H1 (cell line): ENCODE measurements at regions not wholly inside any gene's neighbourhood (a gene's known extent, or its start where the extent isn't known, plus 50 kb on each side); places are given as distances from the start of the nearest gene placed in this dataset.

Experiments
- CTCF ChIA-PET: fragments of 300-600 bp; sonication (Branson Sonifier 250); formaldehyde crosslinking; loops from one replicate; lab custom pipeline; 2021; ENCODE audit not compliant: partially characterized antibody; lab: Charles Lee
- POLR2A ChIA-PET: fragments of 300-600 bp; sonication (Branson Sonifier 250); formaldehyde crosslinking; loops from one replicate; lab custom pipeline; 2021; ENCODE audit warnings: inconsistent platforms; ENCODE audit not compliant: partially characterized antibody; lab: Charles Lee
- DNase-seq, 2 experiments: peaks; one replicate each; pipeline versions ENCODE4 v3.0.0 to v3.0.0-alpha.2; 2010 to 2022; ENCODE audit warnings: low spot score in 2 of 2, low read depth in 1 of 2, mixed read lengths in 1 of 2
- FAIRE-seq: peaks from 2 replicates; lab custom pipeline; 2011; peaks lifted over from hg19 to GRCh38; lab: Jason Lieb, UNC
- H2AFZ ChIP-seq: 2 replicates; pipeline ENCODE4 v1.8.1; 2012; ENCODE audit warnings: low read length, inconsistent platforms
- H2AK5ac ChIP-seq: 2 replicates; pipeline ENCODE4 v1.6.1; 2013; ENCODE audit warnings: low read depth, low read length
- H2BK120ac ChIP-seq: replicated peaks from 2 replicates; pipeline ENCODE3; 2013; ENCODE audit warnings: low read depth, low read length, inconsistent platforms
- H2BK12ac ChIP-seq: 2 replicates; pipeline ENCODE4 v1.6.1; 2013; ENCODE audit warnings: low read depth, low read length
- H2BK15ac ChIP-seq: 2 replicates; pipeline ENCODE4 v1.6.1; 2013; ENCODE audit warnings: low read length
- H2BK20ac ChIP-seq: 2 replicates; pipeline ENCODE4 v1.6.1; 2013; ENCODE audit warnings: low read length
- H2BK5ac ChIP-seq: 2 replicates; pipeline ENCODE4 v1.6.1; 2013; ENCODE audit warnings: low read depth, low read length
- H3K14ac ChIP-seq: 2 replicates; pipeline ENCODE4 v1.6.1; 2013; ENCODE audit warnings: inconsistent platforms; ENCODE audit not compliant: insufficient read length
- H3K18ac ChIP-seq: 2 replicates; pipeline ENCODE4 v1.6.1; 2013; ENCODE audit warnings: low read length; ENCODE audit errors: extremely low read depth
- H3K23ac ChIP-seq: 2 replicates; pipeline ENCODE4 v1.6.1; 2013; ENCODE audit warnings: inconsistent platforms; ENCODE audit not compliant: insufficient read length
- H3K23me2 ChIP-seq: 2 replicates; pipeline ENCODE4 v1.6.1; 2013; ENCODE audit warnings: low read depth, low read length
- H3K27ac ChIP-seq: 2 replicates; pipeline ENCODE4 v1.6.1; 2011; ENCODE audit warnings: low read depth, low read length, inconsistent platforms
- H3K27me3 ChIP-seq, 4 experiments: replicated peaks in 1 of 4; 1 replicate in 1 of 4; 2 replicates in 3 of 4; pipeline versions ENCODE4 v1.6.1 to v1.8.1; 2011 to 2013; ENCODE audit warnings: low read length in 3 of 4, mild to moderate bottlenecking in 3 of 4, inconsistent platforms in 2 of 4, mixed read lengths in 2 of 4, moderate library complexity in 1 of 4; ENCODE audit not compliant: control insufficient read depth in 3 of 4, insufficient read depth in 3 of 4; ENCODE audit errors: extremely low read depth in 1 of 4
- H3K36me3 ChIP-seq, 4 experiments: 2 replicates each; pipeline versions ENCODE4 v1.6.1 to v1.8.1; 2011 to 2013; ENCODE audit warnings: mild to moderate bottlenecking in 4 of 4, low read length in 3 of 4, moderate library complexity in 2 of 4, control low read depth in 1 of 4, inconsistent platforms in 1 of 4; ENCODE audit not compliant: insufficient read depth in 4 of 4, control insufficient read depth in 2 of 4
- H3K4ac ChIP-seq: replicated peaks from 2 replicates; pipeline ENCODE3; 2013; ENCODE audit warnings: low read length, low read depth, mixed read lengths, inconsistent platforms; ENCODE audit not compliant: insufficient read length
- H3K4me1 ChIP-seq, 4 experiments: replicated peaks in 1 of 4; 1 replicate in 1 of 4; 2 replicates in 3 of 4; pipeline versions ENCODE4 v1.6.1 to v1.8.1; 2011 to 2013; ENCODE audit warnings: low read length in 3 of 4, inconsistent platforms in 2 of 4, mixed read lengths in 1 of 4; ENCODE audit not compliant: insufficient read depth in 4 of 4, control insufficient read depth in 3 of 4
- H3K4me2 ChIP-seq, 2 experiments: 2 replicates each; pipeline versions ENCODE4 v1.6.1 to v1.8.1; 2011 to 2013; ENCODE audit warnings: low read depth in 2 of 2, low read length in 2 of 2, control low read depth in 1 of 2, inconsistent platforms in 1 of 2, mild to moderate bottlenecking in 1 of 2; ENCODE audit not compliant: insufficient read depth in 1 of 2
- H3K4me3 ChIP-seq, 4 experiments: fragments of 200-600, 300-600 bp in 1 of 4; sonication (generic), shearing (Covaris generic), sonication (Bioruptor Twin) in 1 of 4; 2 replicates each; pipeline versions ENCODE4 v1.5.1 to v1.8.1; 2011 to 2016; ENCODE audit warnings: low read length in 4 of 4, low read depth in 3 of 4, control low read depth in 2 of 4, inconsistent platforms in 2 of 4, mild to moderate bottlenecking in 2 of 4, mixed read lengths in 1 of 4, moderate library complexity in 1 of 4; ENCODE audit not compliant: insufficient read depth in 2 of 4; ENCODE audit errors: extremely low read depth in 1 of 4
- H3K56ac ChIP-seq: replicated peaks from 2 replicates; pipeline ENCODE3; 2013; ENCODE audit warnings: low read depth, mild to moderate bottlenecking, mixed read lengths, low read length, inconsistent platforms; ENCODE audit not compliant: insufficient read length
- H3K79me1 ChIP-seq: 2 replicates; pipeline ENCODE4 v1.6.1; 2013; ENCODE audit warnings: low read depth, low read length, control low read depth
- H3K79me2 ChIP-seq, 2 experiments: 2 replicates each; pipeline versions ENCODE4 v1.6.1 to v1.8.1; 2012 to 2013; ENCODE audit warnings: low read length in 2 of 2, mild to moderate bottlenecking in 2 of 2, inconsistent platforms in 1 of 2; ENCODE audit not compliant: insufficient read depth in 2 of 2, control insufficient read depth in 1 of 2
- H3K9ac ChIP-seq, 4 experiments: replicated peaks in 1 of 4; 1 replicate in 1 of 4; 2 replicates in 3 of 4; pipeline versions ENCODE4 v1.6.1 to v1.8.1; 2011 to 2013; ENCODE audit warnings: low read depth in 3 of 4, low read length in 3 of 4, control low read depth in 2 of 4, mild to moderate bottlenecking in 2 of 4, moderate library complexity in 2 of 4, inconsistent platforms in 1 of 4; ENCODE audit errors: extremely low read depth in 1 of 4
- H3K9me3 ChIP-seq, 2 experiments: 2 replicates each; pipeline versions ENCODE4 v1.6.1 to v1.8.1; 2012 to 2013; ENCODE audit warnings: mild to moderate bottlenecking in 2 of 2, moderate library complexity in 2 of 2, control low read depth in 1 of 2, inconsistent platforms in 1 of 2, low read depth in 1 of 2, low read length in 1 of 2, mixed read lengths in 1 of 2; ENCODE audit not compliant: insufficient read depth in 2 of 2
- H4K20me1 ChIP-seq, 2 experiments: replicated peaks in 1 of 2; 2 replicates each; pipeline versions ENCODE3 to v1.8.1; 2011 to 2013; ENCODE audit warnings: inconsistent platforms in 2 of 2, low read length in 2 of 2, mild to moderate bottlenecking in 1 of 2; ENCODE audit not compliant: insufficient read depth in 2 of 2, control insufficient read depth in 1 of 2
- H4K5ac ChIP-seq: 2 replicates; pipeline ENCODE4 v1.6.1; 2013; ENCODE audit warnings: low read length, low read depth, mixed read lengths, inconsistent platforms; ENCODE audit not compliant: insufficient read length
- H4K8ac ChIP-seq: 2 replicates; pipeline ENCODE4 v1.8.0; 2013; ENCODE audit warnings: mild to moderate bottlenecking, moderate library complexity, low read length, inconsistent platforms; ENCODE audit not compliant: insufficient read depth; ENCODE audit errors: extremely low read depth
- H4K91ac ChIP-seq: replicated peaks from 2 replicates; pipeline ENCODE3; 2013; ENCODE audit warnings: low read length, mixed read lengths, inconsistent platforms; ENCODE audit not compliant: insufficient read length
- CBX5 ChIP-seq: fragments of 300-800, 300-1000 bp; sonication (generic); IDR thresholded peaks from 2 replicates; pipeline ENCODE4 v1.7.1; 2016; ENCODE audit warnings: antibody characterized with exemption, low read length, low read depth
- GABPA ChIP-seq: IDR thresholded peaks from 2 replicates; pipeline ENCODE4 v1.6.1; 2011; ENCODE audit warnings: mild to moderate bottlenecking, low read length, moderate library complexity, borderline replicate concordance; ENCODE audit not compliant: insufficient read depth
- WGBS, 2 experiments: shearing (Covaris generic) in 1 of 2; methylation state at CpG; one replicate each; pipeline versions ENCODE4 v1.1.6 to v1.1.7; 2013 to 2015; ENCODE audit warnings: low lambda C conversion rate in 2 of 2, mixed read lengths in 2 of 2, inconsistent platforms in 1 of 2, low coverage in 1 of 2, missing lambda C conversion rate in 1 of 2; ENCODE audit not compliant: insufficient replicate concordance in 2 of 2, insufficient coverage in 1 of 2, insufficient read length in 1 of 2; ENCODE audit errors: extremely low coverage in 1 of 2, missing lambda C conversion rate in 1 of 2; 5-methylcytosine and 5-hydroxymethylcytosine counted together
- TF ChIP-seq, protein P1 (sequence below): IDR thresholded peaks from 2 replicates; pipeline ENCODE4 v1.6.1; 2012; ENCODE audit warnings: low read length, inconsistent platforms

DNA sequence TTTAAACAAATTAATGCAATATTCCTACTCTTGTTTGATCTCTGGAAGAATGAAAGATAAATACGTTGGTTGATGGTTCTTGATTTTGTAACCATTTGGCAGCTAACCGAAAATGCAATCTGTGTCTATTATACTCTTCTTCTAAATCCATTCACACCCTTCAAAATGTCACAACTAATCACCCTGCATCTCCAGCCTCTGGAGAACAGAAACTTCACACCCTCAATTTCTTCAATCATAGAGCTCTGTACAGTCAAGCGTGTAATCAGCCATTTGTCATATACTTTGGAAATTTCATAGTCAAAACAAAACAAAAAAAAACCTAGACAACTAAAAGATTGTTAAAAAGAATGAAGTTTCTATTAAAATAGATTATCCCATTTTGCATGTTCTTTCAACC is 1482.3 kb upstream of the LRRTM1 start:
- DNase-seq (no peak), FAIRE-seq (no peak)
- no peak overlapping the region for H3K4me2 ChIP-seq
- H2BK15ac ChIP-seq = no peak overlapping the region
- no peaks in the 10 kb centered on the region for H4K20me1 ChIP-seq
- H2BK5ac ChIP-seq = no peak overlapping the region
- H3K4ac ChIP-seq = no peak overlapping the region
- H3K36me3 ChIP-seq = no peaks in the 10 kb centered on the region
- H3K4me1 ChIP-seq = no peaks in the 10 kb centered on the region
- H4K5ac ChIP-seq = no peak overlapping the region
- H3K79me2 ChIP-seq = no peaks in the 10 kb centered on the region
- POLR2A ChIA-PET = no interaction called here
- H2AK5ac ChIP-seq = no peak overlapping the region
- H3K27me3 ChIP-seq = no peaks in the 10 kb centered on the region
- no peak overlapping the region for H3K4me3 ChIP-seq
- no peak overlapping the region for H3K18ac ChIP-seq
- H3K9me3 ChIP-seq = no peaks in the 10 kb centered on the region; a peak in 1 of 4 replicates
- no peak overlapping the region for H2BK120ac ChIP-seq
- no peak overlapping the region for H4K91ac ChIP-seq
- no peak overlapping the region for H4K8ac ChIP-seq
- no peak overlapping the region for H3K27ac ChIP-seq
- H3K23ac ChIP-seq = no peak overlapping the region
- no peaks in the 10 kb centered on the region for H3K79me1 ChIP-seq
- no peak overlapping the region for H3K9ac ChIP-seq
- no peak overlapping the region for H2BK12ac ChIP-seq
- WGBS, 2 experiments = 96% methylated on average over 3 of the region's 3 CpGs; no CpG with 5 or more reads in 1 of the 2 experiments
- H3K56ac ChIP-seq = no peak overlapping the region
- H3K23me2 ChIP-seq = no peaks in the 10 kb centered on the region
- CTCF ChIA-PET = no interaction called here
- no peak overlapping the region for H2BK20ac ChIP-seq
- no peak overlapping the region for H2AFZ ChIP-seq
- H3K14ac ChIP-seq = no peak overlapping the region
- no peak for TF ChIP-seq CBX5
- TF ChIP-seq, protein P1, sequence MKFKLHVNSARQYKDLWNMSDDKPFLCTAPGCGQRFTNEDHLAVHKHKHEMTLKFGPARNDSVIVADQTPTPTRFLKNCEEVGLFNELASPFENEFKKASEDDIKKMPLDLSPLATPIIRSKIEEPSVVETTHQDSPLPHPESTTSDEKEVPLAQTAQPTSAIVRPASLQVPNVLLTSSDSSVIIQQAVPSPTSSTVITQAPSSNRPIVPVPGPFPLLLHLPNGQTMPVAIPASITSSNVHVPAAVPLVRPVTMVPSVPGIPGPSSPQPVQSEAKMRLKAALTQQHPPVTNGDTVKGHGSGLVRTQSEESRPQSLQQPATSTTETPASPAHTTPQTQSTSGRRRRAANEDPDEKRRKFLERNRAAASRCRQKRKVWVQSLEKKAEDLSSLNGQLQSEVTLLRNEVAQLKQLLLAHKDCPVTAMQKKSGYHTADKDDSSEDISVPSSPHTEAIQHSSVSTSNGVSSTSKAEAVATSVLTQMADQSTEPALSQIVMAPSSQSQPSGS = no peak
- TF ChIP-seq GABPA = no peak
